ENCODE measurements at regions not wholly inside any gene's neighbourhood (a gene's known extent, or its start where the extent isn't known, plus 50 kb on each side); places are given as distances from the start of the nearest gene placed in this dataset.
"Not testable (repeated sequence)": the region's sequence is repeated elsewhere in the genome, so short reads cannot be mapped to it uniquely, and the experiment has no call there.

GRCh38 chr16:47897105-47897504 is 258.7 kb downstream of the ABCC12 start:
- DNase-seq = not testable (repeated sequence)

GRCh38 chr16:47895146-47895545 is 260.6 kb downstream of the ABCC12 start:
- no peak for DNase-seq

GRCh38 chr16:47892999-47893398 is 262.8 kb downstream of the ABCC12 start:
- no peak for DNase-seq

- DNase-seq = no peak
Observed at GRCh38 chr16:47888734-47889133, 267.1 kb downstream of the ABCC12 start.

- DNase-seq = no peak
Observed at GRCh38 chr16:47888142-47888541, 267.7 kb downstream of the ABCC12 start.

- DNase-seq = no peak
Observed at GRCh38 chr16:47887496-47887895, 268.3 kb downstream of the ABCC12 start.

- DNase-seq = no peak
Observed at GRCh38 chr16:47886631-47887415, 269.0 kb downstream of the ABCC12 start.

GRCh38 chr16:47886139-47886538 is 269.7 kb downstream of the ABCC12 start:
- no peak for DNase-seq

GRCh38 chr16:47885489-47885888 is 270.3 kb downstream of the ABCC12 start:
- no peak for DNase-seq

- DNase-seq = no peak
Observed at GRCh38 chr16:47884116-47884725, 271.6 kb downstream of the ABCC12 start.

GRCh38 chr16:47881574-47881973 is 274.2 kb downstream of the ABCC12 start:
- DNase-seq = no peak

- DNase-seq = no peak
Observed at GRCh38 chr16:47880653-47881052, 275.1 kb downstream of the ABCC12 start.

GRCh38 chr16:47877166-47877565 is 278.6 kb downstream of the ABCC12 start:
- DNase-seq = no peak

- no peak for DNase-seq
Observed at GRCh38 chr16:47876511-47876910, 279.3 kb downstream of the ABCC12 start.

- DNase-seq = no peak
Observed at GRCh38 chr16:47873434-47873833, 282.4 kb downstream of the ABCC12 start.

GRCh38 chr16:47872225-47872624 is 283.6 kb downstream of the ABCC12 start:
- no peak for DNase-seq

GRCh38 chr16:47866423-47866822 is 289.4 kb downstream of the ABCC12 start:
- no peak for DNase-seq

- peak; percentile 22 for DNase-seq
Observed at GRCh38 chr16:47865337-47865855, 290.4 kb downstream of the ABCC12 start.

GRCh38 chr16:47864262-47864661 is 291.5 kb downstream of the ABCC12 start:
- DNase-seq = not testable (repeated sequence)

GRCh38 chr16:47861999-47862398 is 293.8 kb downstream of the ABCC12 start:
- no peak for DNase-seq

GRCh38 chr16:47858333-47858982 is 297.3 kb downstream of the ABCC12 start:
- peak; percentile 64 for DNase-seq

- DNase-seq = no peak
Observed at GRCh38 chr16:47855431-47855830, 300.4 kb downstream of the ABCC12 start.

GRCh38 chr16:47854737-47855136 is 301.1 kb downstream of the ABCC12 start:
- DNase-seq = no peak

- DNase-seq = no peak
Observed at GRCh38 chr16:47852991-47853390, 302.8 kb downstream of the ABCC12 start.

Data from NCI-H446 treated with DMSO at 0.1 percent for 48 hours (cell line).